Upper lobe of left lung (tissue), 4 donors: ENCODE measurements at regions not wholly inside any gene's neighbourhood (a gene's known extent, or its start where the extent isn't known, plus 50 kb on each side); places are given as distances from the start of the nearest gene placed in this dataset.

Experiments used
- CTCF ChIP-seq, 6 experiments: fragments of 450-650 bp in 4 of 6; fragments of 200-600 bp in 2 of 6; sonication (generic) in 2 of 6; IDR thresholded peaks; one replicate each; pipeline ENCODE4 v1.5.1; 2016 to 2019; ENCODE audit warnings: antibody characterized with exemption in 6 of 6
- EP300 ChIP-seq, 4 donors: sonication (generic); formaldehyde crosslinking; IDR thresholded peaks; one replicate each; pipeline ENCODE4 v1.5.1; 2017; ENCODE audit warnings: antibody characterized with exemption in 4 of 4, control low read depth in 2 of 4
- POLR2AphosphoS5 ChIP-seq, 2 donors: sonication (generic); formaldehyde crosslinking; IDR thresholded peaks; one replicate each; pipeline ENCODE4 v1.5.1; 2017; ENCODE audit warnings: antibody characterized with exemption in 2 of 2

- TF ChIP-seq EP300 (IDR thresholded peaks at IDR 0.05) (no peak), CTCF (IDR thresholded peaks at IDR 0.05) (no peak), POLR2AphosphoS5 (IDR thresholded peaks at IDR 0.05) (no peak)
Measured at GRCh38 chr15:94621736-94622135, 390.4 kb downstream of the MCTP2 start.
